GM21447 (cell line): ENCODE measurements at regions not wholly inside any gene's neighbourhood (a gene's known extent, or its start where the extent isn't known, plus 50 kb on each side); places are given as distances from the start of the nearest gene placed in this dataset.

Source experiments
- ATAC-seq: cut with Tn5 transposase; IDR thresholded peaks from one replicate; pipeline ENCODE4 v1.9.1; 2021; ENCODE audit not compliant: unreplicated experiment

- no peak for ATAC-seq
These were observed 180.4 kb upstream of the S1PR3 start for GRCh38 chr9:88810826-88811225.

- ATAC-seq, result no peak
These were observed 179.8 kb upstream of the S1PR3 start for GRCh38 chr9:88811511-88811910.

GRCh38 chr9:88812938-88813637 lies 178.2 kb upstream of the S1PR3 start:
- no peak for ATAC-seq

- no peak for ATAC-seq
These were observed 177.5 kb upstream of the S1PR3 start for GRCh38 chr9:88813638-88814209.

GRCh38 chr9:88814577-88814976 lies 176.7 kb upstream of the S1PR3 start:
- ATAC-seq, result no peak

- ATAC-seq, result no peak
These were observed 175.1 kb upstream of the S1PR3 start for GRCh38 chr9:88816141-88816540.

GRCh38 chr9:88816591-88816990 lies 174.7 kb upstream of the S1PR3 start:
- ATAC-seq, result no peak

- no peak for ATAC-seq
These were observed 173.6 kb upstream of the S1PR3 start for GRCh38 chr9:88817628-88818027.

GRCh38 chr9:88818495-88819201 lies 172.6 kb upstream of the S1PR3 start:
- ATAC-seq, result no peak

GRCh38 chr9:88819476-88819875 lies 171.8 kb upstream of the S1PR3 start:
- ATAC-seq, result no peak

- ATAC-seq, result no peak
These were observed 171.2 kb upstream of the S1PR3 start for GRCh38 chr9:88820055-88820454.

GRCh38 chr9:88821033-88821745 lies 170.1 kb upstream of the S1PR3 start:
- ATAC-seq, result no peak

- ATAC-seq, result no peak
These were observed 169.5 kb upstream of the S1PR3 start for GRCh38 chr9:88821746-88822106.

GRCh38 chr9:88824711-88825110 lies 166.6 kb upstream of the S1PR3 start:
- ATAC-seq, result no peak

- ATAC-seq, result no peak
These were observed 165.1 kb upstream of the S1PR3 start for GRCh38 chr9:88826181-88826580.

- ATAC-seq, result no peak
These were observed 164.5 kb upstream of the S1PR3 start for GRCh38 chr9:88826771-88827181.

GRCh38 chr9:88828018-88828417 lies 163.2 kb upstream of the S1PR3 start:
- ATAC-seq, result no peak

- ATAC-seq, result no peak
These were observed 162.7 kb upstream of the S1PR3 start for GRCh38 chr9:88828492-88828974.

GRCh38 chr9:88829276-88829675 lies 162.0 kb upstream of the S1PR3 start:
- ATAC-seq, result no peak

GRCh38 chr9:88831713-88832407 lies 159.4 kb upstream of the S1PR3 start:
- no peak for ATAC-seq

GRCh38 chr9:88833946-88834345 lies 157.3 kb upstream of the S1PR3 start:
- ATAC-seq, result no peak
